ENCODE measurements at regions not wholly inside any gene's neighbourhood (a gene's known extent, or its start where the extent isn't known, plus 50 kb on each side); places are given as distances from the start of the nearest gene placed in this dataset.
"Not testable (repeated sequence)": the region's sequence is repeated elsewhere in the genome, so short reads cannot be mapped to it uniquely, and the experiment has no call there.

DNA sequence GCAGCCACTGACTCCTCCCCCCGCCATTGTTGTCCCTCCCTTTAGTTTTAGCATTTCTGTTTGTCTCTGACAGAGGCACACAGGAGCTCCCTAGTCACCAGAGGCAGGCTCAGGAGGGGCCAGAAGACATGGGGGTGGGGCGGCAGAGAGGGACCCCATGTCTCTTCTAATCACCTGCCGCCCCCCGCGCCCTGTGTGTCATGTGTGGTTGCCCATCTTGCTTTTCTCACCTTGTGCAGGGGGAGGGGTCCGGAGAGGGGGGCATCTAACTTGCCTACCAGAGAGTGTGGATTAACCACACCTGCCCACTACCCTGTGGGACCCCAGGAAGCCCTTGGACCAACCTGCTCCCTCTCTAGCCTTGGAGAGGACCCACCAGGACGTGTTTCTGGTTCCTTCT, 130.2 kb downstream of the ZNF267 start:
- TF ChIP-seq POLR2AphosphoS5 (IDR thresholded peaks at IDR 0.05; ENCODE audit: insufficient read depth in 1 of 2, low read depth in 1 of 2); POLR2A (IDR thresholded peaks at IDR 0.05): not testable (repeated sequence)
- TF ChIP-seq, protein P1, sequence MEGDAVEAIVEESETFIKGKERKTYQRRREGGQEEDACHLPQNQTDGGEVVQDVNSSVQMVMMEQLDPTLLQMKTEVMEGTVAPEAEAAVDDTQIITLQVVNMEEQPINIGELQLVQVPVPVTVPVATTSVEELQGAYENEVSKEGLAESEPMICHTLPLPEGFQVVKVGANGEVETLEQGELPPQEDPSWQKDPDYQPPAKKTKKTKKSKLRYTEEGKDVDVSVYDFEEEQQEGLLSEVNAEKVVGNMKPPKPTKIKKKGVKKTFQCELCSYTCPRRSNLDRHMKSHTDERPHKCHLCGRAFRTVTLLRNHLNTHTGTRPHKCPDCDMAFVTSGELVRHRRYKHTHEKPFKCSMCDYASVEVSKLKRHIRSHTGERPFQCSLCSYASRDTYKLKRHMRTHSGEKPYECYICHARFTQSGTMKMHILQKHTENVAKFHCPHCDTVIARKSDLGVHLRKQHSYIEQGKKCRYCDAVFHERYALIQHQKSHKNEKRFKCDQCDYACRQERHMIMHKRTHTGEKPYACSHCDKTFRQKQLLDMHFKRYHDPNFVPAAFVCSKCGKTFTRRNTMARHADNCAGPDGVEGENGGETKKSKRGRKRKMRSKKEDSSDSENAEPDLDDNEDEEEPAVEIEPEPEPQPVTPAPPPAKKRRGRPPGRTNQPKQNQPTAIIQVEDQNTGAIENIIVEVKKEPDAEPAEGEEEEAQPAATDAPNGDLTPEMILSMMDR (IDR thresholded peaks at IDR 0.05), result not testable (repeated sequence)
